ENCODE measurements at regions not wholly inside any gene's neighbourhood (a gene's known extent, or its start where the extent isn't known, plus 50 kb on each side); places are given as distances from the start of the nearest gene placed in this dataset.

DNA sequence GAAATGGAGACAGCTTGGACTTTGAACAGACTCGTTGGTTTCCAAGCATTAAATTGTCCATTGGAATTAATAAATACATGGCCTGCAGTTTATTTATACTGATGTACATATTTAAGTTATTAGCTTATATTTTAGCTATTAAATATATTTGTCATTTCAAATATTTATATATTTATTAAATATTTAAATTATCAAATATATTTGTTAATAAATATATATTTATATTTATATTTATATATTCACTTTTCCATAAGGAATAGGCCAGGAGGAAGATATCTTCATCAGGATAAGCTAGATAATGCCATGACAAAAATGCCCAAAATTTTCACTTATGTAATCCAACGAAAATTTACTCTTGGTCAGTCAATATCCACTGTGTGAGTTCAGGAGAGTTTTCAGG is 229.9 kb downstream of the ZNF608 start:
- no peaks in the 10 kb centered on the region for H3K79me2 ChIP-seq (ENCODE audit: insufficient read depth, low read depth)

DNA sequence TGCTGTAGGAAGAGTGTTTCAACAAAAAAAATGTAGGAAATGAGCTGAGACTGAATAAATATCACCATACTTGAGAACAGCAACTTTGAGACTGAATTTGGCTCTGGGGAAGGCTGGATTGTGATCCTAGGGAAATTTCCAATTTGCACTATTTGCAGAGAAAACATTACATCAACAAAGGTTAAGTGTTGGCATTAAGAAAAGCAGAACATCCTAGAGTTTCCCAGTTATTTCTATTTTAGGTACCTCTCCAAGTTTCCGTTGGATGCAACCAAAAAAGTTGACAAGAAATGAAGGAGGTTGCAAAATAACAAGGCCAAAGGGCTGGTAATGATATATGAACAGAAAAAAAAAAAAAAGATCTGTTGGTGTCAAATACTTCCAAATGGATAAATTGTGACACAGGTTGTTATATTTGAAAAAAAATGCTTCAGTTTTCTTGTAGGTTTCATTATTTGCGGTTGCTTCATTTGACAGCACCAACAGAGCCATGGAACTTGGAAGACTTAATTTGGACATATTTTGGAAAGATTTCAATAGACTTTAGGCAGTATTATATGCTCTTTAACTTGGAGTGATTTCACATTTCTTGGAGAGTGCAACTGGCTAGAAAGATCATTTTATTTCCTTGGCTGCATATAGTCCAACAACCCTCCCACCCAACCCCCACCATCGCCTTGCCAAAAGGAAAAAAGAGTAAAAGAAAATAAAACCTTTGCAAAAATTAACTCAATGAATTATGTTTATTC is 230.8 kb downstream of the ZNF608 start:
- Histone ChIP-seq H3K27ac (no peak overlapping the region), H3K4me1 (ENCODE audit: low read depth, poor library complexity, severe bottlenecking) (peaks cover 6% of the 10 kb centered on the region), H3K79me2 (ENCODE audit: insufficient read depth, low read depth) (no peaks in the 10 kb centered on the region), H4K20me1 (ENCODE audit: insufficient read depth) (no peaks in the 10 kb centered on the region), H3K27me3 (ENCODE audit: insufficient read depth, low read depth) (no peaks in the 10 kb centered on the region), H2AFZ (ENCODE audit: low read depth) (no peak overlapping the region), H3K4me3 (IDR thresholded peaks at IDR 0.05; ENCODE audit: insufficient read depth, low read depth, low read length) (no peak overlapping the region), H3K9ac (no peak overlapping the region), H3K4me2 (no peak overlapping the region), H3K36me3 (ENCODE audit: insufficient read depth) (no peaks in the 10 kb centered on the region)
- TF ChIP-seq CTCF (conservative IDR thresholded peaks at IDR 0.05; ENCODE audit: low read depth, low read length) = no peak

More for the DNA sequence above, 229.9 kb downstream of the ZNF608 start:
- H3K4me2 ChIP-seq = no peak overlapping the region
- no peak overlapping the region for H3K27ac ChIP-seq
- no peak overlapping the region for H2AFZ ChIP-seq (ENCODE audit: low read depth)
- H3K9ac ChIP-seq = no peak overlapping the region
- H4K20me1 ChIP-seq (ENCODE audit: insufficient read depth) = no peaks in the 10 kb centered on the region
- TF ChIP-seq CTCF (conservative IDR thresholded peaks at IDR 0.05; ENCODE audit: low read depth, low read length) = no peak
- no peaks in the 10 kb centered on the region for H3K27me3 ChIP-seq (ENCODE audit: insufficient read depth, low read depth)
- no peak overlapping the region for H3K4me3 ChIP-seq (IDR thresholded peaks at IDR 0.05; ENCODE audit: insufficient read depth, low read depth, low read length)
- no peaks in the 10 kb centered on the region for H3K36me3 ChIP-seq (ENCODE audit: insufficient read depth)
- H3K4me1 ChIP-seq (ENCODE audit: low read depth, poor library complexity, severe bottlenecking) = peaks cover 6% of the 10 kb centered on the region

GRCh38 chr5:124514956-124515355 is 231.5 kb downstream of the ZNF608 start:
- Histone ChIP-seq H3K4me3 (IDR thresholded peaks at IDR 0.05; ENCODE audit: insufficient read depth, low read depth, low read length) (no peak overlapping the region), H3K9ac (no peak overlapping the region), H2AFZ (ENCODE audit: low read depth) (no peak overlapping the region), H3K36me3 (ENCODE audit: insufficient read depth) (no peaks in the 10 kb centered on the region), H3K79me2 (ENCODE audit: insufficient read depth, low read depth) (no peaks in the 10 kb centered on the region), H3K27ac (no peak overlapping the region), H3K27me3 (ENCODE audit: insufficient read depth, low read depth) (no peaks in the 10 kb centered on the region), H4K20me1 (ENCODE audit: insufficient read depth) (no peaks in the 10 kb centered on the region), H3K4me1 (ENCODE audit: low read depth, poor library complexity, severe bottlenecking) (peaks cover 6% of the 10 kb centered on the region), H3K4me2 (no peak overlapping the region)
- TF ChIP-seq CTCF (conservative IDR thresholded peaks at IDR 0.05; ENCODE audit: low read depth, low read length) = no peak

- TF ChIP-seq CTCF (conservative IDR thresholded peaks at IDR 0.05; ENCODE audit: low read depth, low read length) = no peak
- Histone ChIP-seq H3K27me3 (ENCODE audit: insufficient read depth, low read depth) (no peaks in the 10 kb centered on the region), H3K36me3 (ENCODE audit: insufficient read depth) (no peaks in the 10 kb centered on the region), H4K20me1 (ENCODE audit: insufficient read depth) (no peaks in the 10 kb centered on the region), H3K4me1 (ENCODE audit: low read depth, poor library complexity, severe bottlenecking) (no peaks in the 10 kb centered on the region), H2AFZ (ENCODE audit: low read depth) (no peak overlapping the region), H3K4me2 (no peak overlapping the region), H3K79me2 (ENCODE audit: insufficient read depth, low read depth) (no peaks in the 10 kb centered on the region), H3K27ac (no peak overlapping the region), H3K9ac (no peak overlapping the region), H3K4me3 (IDR thresholded peaks at IDR 0.05; ENCODE audit: insufficient read depth, low read depth, low read length) (no peak overlapping the region)
These were observed 233.3 kb downstream of the ZNF608 start for GRCh38 chr5:124512952-124513632.
